ENCODE measurements at regions not wholly inside any gene's neighbourhood (a gene's known extent, or its start where the extent isn't known, plus 50 kb on each side); places are given as distances from the start of the nearest gene placed in this dataset.

GRCh38 chr18:54769526-54770464, 58.5 kb upstream of the RAB27B start:
- H3K4me3 ChIP-seq = no peak overlapping the region
- no peaks in the 10 kb centered on the region for H3K79me2 ChIP-seq
- peaks cover 29% of the 10 kb centered on the region for H3K4me1 ChIP-seq (ENCODE audit: insufficient read depth)
- peak overlapping the region; percentile 87 for H3K27ac ChIP-seq
- TF ChIP-seq EZH2 (IDR thresholded peaks at IDR 0.05; ENCODE audit: borderline replicate concordance) (no peak), EZH2phosphoT487 (IDR thresholded peaks at IDR 0.05; ENCODE audit: low read depth, severe bottlenecking, unreplicated experiment) (no peak), CTCF (IDR thresholded peaks at IDR 0.05; ENCODE audit: poor library complexity) (no peak)
- H3K36me3 ChIP-seq (replicated peaks; ENCODE audit: insufficient read depth, low read depth) = no peaks in the 10 kb centered on the region
- H3K4me2 ChIP-seq = no peak overlapping the region
- no peaks in the 10 kb centered on the region for H3K9me3 ChIP-seq (ENCODE audit: low read depth)
- H3K27me3 ChIP-seq = no peaks in the 10 kb centered on the region
- no peak overlapping the region for H2AFZ ChIP-seq
- no peak for DNase-seq (ENCODE audit: low spot score)
- H4K20me1 ChIP-seq (ENCODE audit: insufficient read depth, poor library complexity, severe bottlenecking) = no peaks in the 10 kb centered on the region
- WGBS (ENCODE audit: low lambda C conversion rate, missing lambda C conversion rate) = 91% methylated on average over 4 of the region's 4 CpGs
- no peaks in the 10 kb centered on the region for H3K9me2 ChIP-seq (replicated peaks; ENCODE audit: insufficient read depth)

- TF ChIP-seq EZH2phosphoT487 (IDR thresholded peaks at IDR 0.05; ENCODE audit: low read depth, severe bottlenecking, unreplicated experiment) = no peak
- no peak for TF ChIP-seq CTCF (IDR thresholded peaks at IDR 0.05; ENCODE audit: poor library complexity)
- no peak for TF ChIP-seq EZH2 (IDR thresholded peaks at IDR 0.05; ENCODE audit: borderline replicate concordance)
- no peaks in the 10 kb centered on the region for H4K20me1 ChIP-seq (ENCODE audit: insufficient read depth, poor library complexity, severe bottlenecking)
- H3K27ac ChIP-seq = no peak overlapping the region
- DNase-seq (ENCODE audit: low spot score) = no peak
- H3K36me3 ChIP-seq (replicated peaks; ENCODE audit: insufficient read depth, low read depth) = no peaks in the 10 kb centered on the region
- H3K4me1 ChIP-seq (ENCODE audit: insufficient read depth) = peaks cover 17% of the 10 kb centered on the region
- no peak overlapping the region for H2AFZ ChIP-seq
- H3K9me3 ChIP-seq (ENCODE audit: low read depth) = no peaks in the 10 kb centered on the region
- H3K27me3 ChIP-seq = no peaks in the 10 kb centered on the region
- no peak overlapping the region for H3K4me2 ChIP-seq
- no peaks in the 10 kb centered on the region for H3K9me2 ChIP-seq (replicated peaks; ENCODE audit: insufficient read depth)
- no peaks in the 10 kb centered on the region for H3K79me2 ChIP-seq
- WGBS (ENCODE audit: low lambda C conversion rate, missing lambda C conversion rate) = 88% methylated on average over 1 of the region's 1 CpG
- no peak overlapping the region for H3K4me3 ChIP-seq
These were observed 56.2 kb upstream of the RAB27B start for GRCh38 chr18:54772056-54772455.

- H3K4me1 ChIP-seq (ENCODE audit: insufficient read depth) = peaks cover 14% of the 10 kb centered on the region
- H3K79me2 ChIP-seq = no peaks in the 10 kb centered on the region
- H3K36me3 ChIP-seq (replicated peaks; ENCODE audit: insufficient read depth, low read depth) = no peaks in the 10 kb centered on the region
- no peaks in the 10 kb centered on the region for H3K9me2 ChIP-seq (replicated peaks; ENCODE audit: insufficient read depth)
- H2AFZ ChIP-seq = no peak overlapping the region
- TF ChIP-seq EZH2 (IDR thresholded peaks at IDR 0.05; ENCODE audit: borderline replicate concordance) (no peak), CTCF (IDR thresholded peaks at IDR 0.05; ENCODE audit: poor library complexity) (no peak), EZH2phosphoT487 (IDR thresholded peaks at IDR 0.05; ENCODE audit: low read depth, severe bottlenecking, unreplicated experiment) (no peak)
- H3K9me3 ChIP-seq (ENCODE audit: low read depth) = no peaks in the 10 kb centered on the region
- no peak overlapping the region for H3K4me3 ChIP-seq
- no peak overlapping the region for H3K27ac ChIP-seq
- no peaks in the 10 kb centered on the region for H3K27me3 ChIP-seq
- no peaks in the 10 kb centered on the region for H4K20me1 ChIP-seq (ENCODE audit: insufficient read depth, poor library complexity, severe bottlenecking)
- no peak overlapping the region for H3K4me2 ChIP-seq
- DNase-seq (ENCODE audit: low spot score) = no peak
These were observed 53.9 kb upstream of the RAB27B start for GRCh38 chr18:54774423-54774822.

Measured in hepatocyte (in vitro differentiated cells).